Cardiac fibroblast (primary cell): ENCODE measurements at regions not wholly inside any gene's neighbourhood (a gene's known extent, or its start where the extent isn't known, plus 50 kb on each side); places are given as distances from the start of the nearest gene placed in this dataset.
A peak's percentile ranks its signal among the peaks of the same experiment; 100 is the strongest.

Experiments used
- DNase-seq, 2 donors: peaks; one replicate each; pipeline versions ENCODE4 v3.0.0 to v3.0.0-alpha.2; 2010; ENCODE audit warnings: low read depth in 2 of 2
- H3K4me3 ChIP-seq, 2 donors: replicated peaks in 1 of 2; 1 replicate in 1 of 2; 2 replicates in 1 of 2; pipeline ENCODE4 v1.5.1; 2011; ENCODE audit warnings: low read depth in 2 of 2, low read length in 2 of 2, mild to moderate bottlenecking in 2 of 2, moderate library complexity in 1 of 2
- CTCF ChIP-seq: IDR thresholded peaks from one replicate; pipeline ENCODE4 v1.5.1; 2011; ENCODE audit warnings: low read depth, mild to moderate bottlenecking, low read length, inconsistent platforms

GRCh38 chr6:103677290-103677689 is 1182.4 kb downstream of the HACE1 start:
- TF ChIP-seq CTCF, result no peak
- H3K4me3 ChIP-seq, result no peak overlapping the region
- DNase-seq, result no peak

- peak in 1 of 2 donors; percentile 31 for DNase-seq
- H3K4me3 ChIP-seq, result no peak overlapping the region
- TF ChIP-seq CTCF, result no peak
Observed at GRCh38 chr6:103675807-103676406, 1183.8 kb downstream of the HACE1 start.

- TF ChIP-seq CTCF, result no peak
- no peak for DNase-seq
- no peak overlapping the region for H3K4me3 ChIP-seq
Observed at GRCh38 chr6:103674790-103675189, 1184.9 kb downstream of the HACE1 start.

- peak in 1 of 2 donors; percentile 41 for DNase-seq
- no peak overlapping the region for H3K4me3 ChIP-seq
- peak; percentile 9 for TF ChIP-seq CTCF
Observed at GRCh38 chr6:103672169-103672568, 1187.5 kb downstream of the HACE1 start.

GRCh38 chr6:103629613-103630012 is 1230.1 kb downstream of the HACE1 start:
- no peak for TF ChIP-seq CTCF
- H3K4me3 ChIP-seq, result no peak overlapping the region
- DNase-seq, result no peak

GRCh38 chr6:103617642-103618041 is 1242.1 kb downstream of the HACE1 start:
- no peak overlapping the region for H3K4me3 ChIP-seq
- DNase-seq, result no peak
- TF ChIP-seq CTCF, result no peak

GRCh38 chr6:103587722-103588121 is 1272.0 kb downstream of the HACE1 start:
- TF ChIP-seq CTCF, result no peak
- DNase-seq, result no peak
- H3K4me3 ChIP-seq, result no peak overlapping the region
